Endothelial cell of hepatic sinusoid (primary cell): ENCODE measurements at regions not wholly inside any gene's neighbourhood (a gene's known extent, or its start where the extent isn't known, plus 50 kb on each side); places are given as distances from the start of the nearest gene placed in this dataset.
"Not testable (repeated sequence)": the region's sequence is repeated elsewhere in the genome, so short reads cannot be mapped to it uniquely, and the experiment has no call there.

ENCODE experiments used
- in situ Hi-C: cut with HindIII; loops from 2 replicates; pipeline ENCODE4 v1.10.0; 2017; ENCODE audit warnings: low sequenced_read_pairs

DNA sequence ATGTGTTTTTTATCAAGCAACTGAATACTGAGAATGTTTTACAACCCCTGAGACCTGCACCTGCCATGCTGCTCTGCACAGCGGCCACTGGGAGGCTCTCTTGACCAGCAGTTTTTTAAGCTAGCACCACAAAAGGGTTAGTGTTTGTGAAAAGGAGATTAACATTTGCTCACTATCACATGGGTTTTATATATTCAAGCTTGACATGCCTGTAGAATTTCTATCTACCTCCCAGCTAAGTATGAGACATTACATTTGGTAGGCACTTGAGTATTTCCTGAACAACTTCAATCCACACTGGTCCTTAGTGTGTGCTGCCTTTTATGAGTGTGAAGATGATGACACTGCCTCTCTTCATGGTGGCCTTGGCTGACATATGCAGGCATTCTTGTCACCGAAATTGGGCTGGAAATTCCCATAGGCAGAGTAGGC is 1238.9 kb downstream of the UQCRFS1 start:
- in situ Hi-C loops: no loop called here

DNA sequence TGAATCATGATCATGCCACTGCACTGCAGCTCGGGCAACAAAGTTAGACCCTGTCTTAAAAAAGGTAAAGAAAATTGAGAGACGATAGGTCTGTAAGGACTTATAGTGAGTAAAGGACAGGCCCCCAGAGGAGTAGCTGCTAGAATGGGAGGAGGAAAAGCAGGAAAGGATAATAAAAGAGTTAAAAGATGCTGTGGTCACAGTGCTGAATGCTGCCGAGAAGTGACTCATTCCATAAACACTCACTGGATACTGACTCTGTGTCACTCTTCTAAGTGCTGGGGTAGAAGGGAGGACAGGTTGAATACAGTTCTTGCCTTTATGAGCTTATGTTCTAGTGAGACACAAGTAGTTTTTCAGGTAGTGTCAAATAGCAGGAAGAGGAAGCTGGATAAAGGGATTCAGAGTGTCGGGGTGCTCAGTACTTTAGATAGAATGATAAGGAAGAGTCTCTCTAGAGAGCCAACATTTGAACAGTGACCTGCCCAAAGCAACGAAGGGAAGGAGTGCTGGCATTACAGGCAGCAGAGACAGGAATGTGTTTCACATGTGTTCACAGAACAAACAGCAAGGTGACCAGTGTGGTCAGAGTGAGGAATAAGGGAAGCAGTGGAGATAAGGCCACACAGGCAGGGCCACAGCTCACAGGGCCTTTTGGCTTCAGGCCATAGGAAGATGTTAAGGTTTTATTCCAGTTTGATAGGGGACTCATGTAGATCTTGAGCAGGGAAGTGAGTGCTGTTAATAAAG is 1240.5 kb downstream of the UQCRFS1 start:
- in situ Hi-C loops: no loop called here

DNA sequence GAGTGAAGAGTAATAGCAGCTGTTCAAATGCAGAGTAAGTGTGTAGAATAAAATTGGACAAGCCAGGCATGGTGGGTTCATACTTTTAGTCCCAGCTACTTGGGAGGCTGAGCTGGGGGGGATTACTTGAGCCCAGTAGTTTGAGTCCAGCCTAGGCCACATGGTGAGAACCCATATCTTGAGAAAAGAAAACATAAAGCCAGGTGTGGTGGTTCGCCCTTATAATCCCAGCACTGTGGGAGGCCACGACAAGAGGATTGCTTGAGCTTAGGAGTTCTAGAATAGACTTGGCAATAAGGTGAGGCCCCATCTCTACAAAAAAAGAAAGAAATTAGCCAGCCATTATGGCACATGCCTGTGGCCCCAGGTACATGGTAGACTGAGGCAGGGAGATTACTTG is 1241.1 kb downstream of the UQCRFS1 start:
- in situ Hi-C loops: no loop called here

DNA sequence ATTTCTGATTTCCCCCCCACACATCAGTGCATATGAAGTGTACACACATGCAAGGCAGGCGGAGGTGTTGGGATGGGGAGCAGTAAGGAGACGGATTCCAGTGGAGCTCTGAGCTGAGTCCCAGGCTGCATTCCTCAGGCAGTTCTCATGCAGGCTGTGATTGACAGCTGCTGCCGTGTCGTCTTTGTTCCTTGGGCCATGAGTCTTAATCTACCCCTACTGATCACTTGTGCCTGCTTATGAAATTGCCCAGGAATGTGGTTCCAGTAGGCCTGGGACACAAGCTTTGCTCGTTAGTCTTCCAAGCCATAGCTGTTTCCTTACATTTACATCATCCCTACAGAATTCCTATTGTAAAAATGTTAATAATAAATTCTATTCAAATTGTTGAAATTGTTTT is 1241.9 kb downstream of the UQCRFS1 start:
- in situ Hi-C loops: no loop called here

DNA sequence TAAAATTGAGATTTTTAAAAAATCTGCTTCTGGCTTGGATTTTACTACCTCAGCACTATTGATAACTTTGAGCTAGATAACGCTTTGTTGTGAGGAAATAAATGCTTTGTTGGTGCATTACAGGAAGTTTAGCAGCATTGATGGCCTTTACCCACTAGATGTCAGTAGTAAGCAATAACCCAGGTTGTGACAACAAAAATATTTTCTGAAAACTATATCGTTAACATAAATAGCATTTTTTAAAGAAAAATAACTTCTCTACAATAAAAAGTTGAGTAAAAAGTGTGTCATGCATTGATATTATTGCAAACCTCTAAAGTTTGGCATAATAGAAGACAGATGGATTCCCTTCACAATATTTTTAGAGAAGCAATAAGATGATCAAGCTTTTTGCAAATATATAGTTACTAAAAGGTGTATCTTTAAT is 1246.5 kb downstream of the UQCRFS1 start:
- in situ Hi-C loops: no loop called here

DNA sequence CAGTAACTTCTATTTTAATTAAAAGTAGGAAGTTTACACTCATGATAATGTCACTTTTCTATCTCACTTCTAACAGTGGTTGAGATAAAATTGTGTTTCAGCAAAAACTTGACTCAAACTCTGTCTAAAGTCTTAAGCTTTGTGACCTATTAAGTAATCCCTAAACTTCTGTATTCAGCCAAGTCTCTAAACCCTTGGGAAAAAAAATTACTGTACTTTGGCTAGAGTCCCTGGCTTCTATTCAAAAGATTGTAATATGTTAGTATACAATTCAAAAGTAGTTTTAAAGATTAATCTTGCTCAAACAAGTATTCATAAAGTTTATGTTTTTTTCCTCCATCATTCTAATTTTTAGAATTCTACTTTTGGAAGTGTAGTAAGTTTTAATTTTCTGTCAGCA is 1248.8 kb downstream of the UQCRFS1 start:
- in situ Hi-C loops: no loop called here

DNA sequence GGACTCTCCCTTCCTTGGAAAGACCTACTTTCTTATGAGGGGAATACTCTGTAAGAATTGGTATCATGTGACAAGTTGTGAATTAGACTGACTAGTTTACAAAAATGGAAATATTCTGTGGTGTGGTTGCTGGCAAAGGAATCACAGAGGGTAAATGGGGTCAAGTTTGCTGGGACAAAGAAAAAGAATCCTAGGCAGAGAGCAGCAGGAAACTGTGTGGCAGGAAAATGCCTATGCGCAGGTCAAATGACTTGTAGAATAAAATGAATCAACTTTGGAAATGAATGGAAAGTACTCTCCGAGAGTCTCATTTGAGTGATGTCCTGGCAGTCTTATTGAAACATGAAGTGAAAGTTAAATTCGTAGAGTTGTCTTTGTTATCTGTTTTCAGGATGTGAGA is 1250.7 kb downstream of the UQCRFS1 start:
- in situ Hi-C loops: no loop called here

DNA sequence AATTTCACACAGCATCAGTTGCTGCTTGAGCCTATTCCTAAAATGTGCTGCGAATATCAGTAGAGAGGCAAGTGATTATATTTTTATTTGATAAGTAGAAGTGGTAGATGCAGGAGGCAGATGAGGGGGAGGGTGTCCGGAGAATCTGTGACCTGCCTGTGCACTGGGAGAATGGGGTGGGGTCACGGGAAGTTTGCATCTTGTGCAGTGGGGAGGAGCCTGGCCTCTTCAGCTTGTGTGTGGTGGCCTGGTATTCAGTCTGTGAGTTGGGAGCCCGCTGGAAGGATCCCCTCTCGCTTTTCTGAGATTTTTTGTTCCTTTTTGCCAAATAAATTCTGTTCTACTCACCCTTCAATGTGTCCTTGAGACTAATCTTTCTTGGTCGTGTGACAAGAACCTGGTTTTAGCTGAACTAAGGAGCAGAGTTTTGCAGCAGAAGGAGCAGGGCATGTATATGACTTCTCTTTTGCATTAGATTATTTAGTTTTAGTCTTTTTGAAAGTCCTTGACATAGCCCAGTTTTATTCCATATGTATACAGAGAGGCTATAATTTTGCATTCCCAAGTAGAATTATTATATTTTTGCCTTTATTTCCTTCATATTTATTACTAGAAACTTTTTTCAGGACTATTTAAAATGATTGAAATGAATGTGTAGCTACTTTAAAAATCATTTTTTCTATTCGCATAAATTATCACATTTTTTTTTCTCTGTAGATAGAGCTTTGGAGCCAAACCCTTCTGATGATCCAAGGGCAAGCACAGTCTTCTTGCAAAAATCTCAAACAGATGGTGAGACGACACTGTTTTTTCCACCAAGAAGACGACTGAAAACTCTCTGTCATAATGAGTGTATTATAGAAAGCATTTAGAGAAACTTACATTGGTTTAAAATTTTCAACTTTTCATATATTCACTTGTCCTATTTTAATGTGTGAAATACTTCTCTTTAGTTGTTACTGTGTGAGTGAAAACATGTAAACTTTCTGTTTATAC is 1257.2 kb downstream of the UQCRFS1 start:
- in situ Hi-C loops: no loop called here

DNA sequence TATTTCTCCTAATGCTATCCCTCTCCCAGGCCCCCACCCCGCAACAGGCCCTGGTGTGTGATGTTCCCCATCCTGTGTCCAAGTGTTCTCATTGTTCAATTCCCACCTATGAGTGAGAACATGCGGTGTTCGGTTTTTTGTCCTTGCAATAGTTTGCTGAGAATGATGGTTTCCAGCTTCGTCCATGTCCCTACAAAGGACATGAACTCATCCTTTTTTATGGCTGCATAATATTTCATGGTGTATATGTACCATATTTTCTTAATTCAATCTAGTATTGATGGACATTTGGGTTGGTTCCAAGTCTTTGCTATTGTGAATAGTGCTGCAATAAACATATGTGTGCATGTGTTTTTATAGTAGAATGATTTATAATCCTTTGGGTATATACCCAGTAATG is 1270.3 kb downstream of the UQCRFS1 start:
- in situ Hi-C loops: not testable (repeated sequence)

DNA sequence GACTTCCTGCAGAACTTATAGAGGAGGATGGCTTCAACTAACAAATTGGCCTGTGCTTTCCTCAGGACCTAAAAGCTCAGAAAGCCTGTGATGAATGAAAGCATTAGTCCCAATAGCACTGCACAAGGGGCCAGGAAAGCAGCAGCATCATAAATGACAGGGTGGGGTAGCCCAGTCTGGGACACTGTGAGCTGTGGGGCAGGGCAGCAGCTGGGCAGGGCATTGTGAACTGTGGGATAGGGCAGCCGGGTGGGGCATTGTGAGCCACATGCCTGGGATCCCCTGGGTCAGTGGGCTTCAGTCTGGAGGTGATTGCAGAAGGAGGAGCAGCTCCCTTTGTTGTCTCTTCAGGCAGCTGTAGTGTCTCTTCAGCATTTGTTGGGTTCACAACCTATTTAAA is 1276.8 kb downstream of the UQCRFS1 start:
- in situ Hi-C loops: no loop called here

DNA sequence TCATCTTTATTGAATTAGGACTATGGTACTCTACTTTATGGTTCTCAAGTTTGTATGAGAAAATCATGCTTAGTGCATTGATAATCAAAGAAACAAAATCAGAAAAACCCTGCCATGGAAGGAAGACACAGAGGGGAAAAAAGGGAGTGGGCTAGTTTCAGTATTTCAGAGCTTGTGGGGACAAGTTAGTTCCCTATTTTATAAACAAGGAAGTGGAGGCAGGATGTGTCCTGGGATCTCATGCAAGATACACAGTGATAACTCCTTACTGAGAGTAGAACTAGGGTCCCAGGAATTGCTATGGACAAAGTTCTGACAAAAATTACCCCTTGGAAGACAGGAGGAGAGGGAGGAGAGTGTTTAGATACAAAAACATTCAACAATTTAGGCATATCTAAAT is 1277.3 kb downstream of the UQCRFS1 start:
- in situ Hi-C loops: no loop called here

DNA sequence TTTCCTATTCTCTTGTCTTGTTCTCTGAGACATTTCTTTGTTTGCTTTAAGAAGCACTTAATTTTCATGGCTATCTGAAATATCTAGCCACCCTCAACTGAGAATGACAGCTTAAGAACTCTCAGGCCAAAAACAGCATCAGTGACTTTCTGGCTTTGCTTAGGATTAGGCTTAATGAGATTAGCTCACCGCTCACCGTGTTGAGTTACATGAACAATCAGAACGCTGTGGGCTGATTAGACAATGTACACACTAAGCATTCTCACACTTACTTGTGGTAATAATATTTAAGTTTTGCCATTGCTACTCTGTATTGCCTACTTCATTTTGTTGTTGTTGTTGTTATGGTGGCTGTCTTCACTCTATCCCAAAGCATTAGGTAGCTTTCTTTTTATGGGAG is 1283.6 kb downstream of the UQCRFS1 start:
- in situ Hi-C loops: no loop called here

DNA sequence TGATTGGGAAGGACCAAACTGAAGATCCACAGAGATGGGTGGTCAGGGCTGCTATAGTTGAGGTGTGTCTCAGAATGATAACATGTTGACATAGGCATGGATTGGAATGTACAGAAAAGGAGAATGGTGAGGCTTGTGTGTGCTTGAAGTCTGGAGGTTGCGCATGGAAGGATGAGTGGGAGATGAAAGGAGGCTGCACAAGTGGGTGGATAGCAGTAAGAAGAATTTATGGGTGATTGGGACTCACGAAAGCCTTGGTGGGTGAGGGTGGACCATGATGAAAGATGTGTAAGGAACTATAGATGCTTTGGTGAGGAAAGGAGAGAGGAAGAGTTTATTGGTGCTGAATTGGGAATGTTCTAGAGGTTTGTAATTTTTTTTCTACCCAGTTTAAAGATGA is 1287.7 kb downstream of the UQCRFS1 start:
- in situ Hi-C loops: no loop called here

DNA sequence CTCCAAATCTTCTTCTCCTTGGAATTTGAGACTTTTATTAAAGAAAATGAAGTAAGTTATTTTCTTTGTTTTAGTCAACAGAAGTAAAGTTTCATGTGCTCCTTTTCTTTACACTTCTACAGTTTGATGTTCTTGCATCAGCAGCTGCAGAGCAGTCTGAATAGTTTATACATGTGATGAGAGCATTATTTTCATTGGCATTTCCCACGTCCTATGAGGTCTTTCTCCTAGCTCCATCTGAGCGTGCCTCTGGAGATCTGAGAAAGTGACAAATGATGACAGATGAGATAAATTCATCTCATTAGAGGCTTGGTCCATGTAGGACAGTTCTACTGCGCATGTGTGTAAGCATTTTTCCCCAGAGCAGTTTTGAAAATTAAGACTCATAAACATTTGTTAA is 1290.0 kb downstream of the UQCRFS1 start:
- in situ Hi-C loops: loop anchor here (5.0 kb wide), 1 partner anchor 51 kb away; no protein-coding TSS in a partner anchor

DNA sequence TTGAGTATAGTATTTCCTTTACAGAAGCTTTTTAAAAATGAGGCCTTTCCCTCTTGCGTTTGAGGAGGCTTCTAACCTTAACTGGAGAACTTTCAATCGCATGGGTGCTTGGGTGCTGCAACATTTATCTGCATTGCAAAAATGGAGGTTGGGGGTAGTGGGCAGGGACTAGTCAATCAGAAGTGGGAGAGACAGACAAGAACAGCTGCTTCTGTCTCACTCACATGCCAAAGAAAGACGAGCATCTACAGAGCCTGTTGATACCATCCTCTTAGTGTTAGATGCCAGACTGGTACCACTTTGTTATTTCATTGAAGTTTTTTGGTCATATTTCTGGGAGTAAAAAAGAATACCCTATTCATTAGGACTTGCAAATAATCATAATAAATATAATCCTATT is 1292.2 kb downstream of the UQCRFS1 start:
- in situ Hi-C loops: loop anchor here (5.0 kb wide), 1 partner anchor 48 kb away; no protein-coding TSS in a partner anchor

DNA sequence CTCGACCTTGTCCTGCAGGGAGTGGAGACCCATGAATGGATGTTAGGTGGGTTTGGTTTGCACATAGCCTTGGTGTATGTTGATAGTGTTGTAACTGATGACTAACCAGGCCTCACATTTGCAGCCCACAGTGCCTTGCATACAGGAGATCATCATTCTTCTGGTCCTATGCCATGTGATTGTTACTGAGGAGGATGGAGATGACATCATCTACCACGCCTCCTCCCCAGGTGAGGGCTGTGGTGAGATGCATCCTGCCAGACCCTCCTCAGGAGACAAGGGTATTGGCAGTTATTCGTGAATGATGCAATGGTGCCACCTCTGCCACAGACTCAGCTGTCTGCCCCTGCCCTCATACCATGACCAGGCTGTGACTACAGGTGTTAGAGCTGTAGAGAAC is 1294.1 kb downstream of the UQCRFS1 start:
- in situ Hi-C loops: no loop called here

DNA sequence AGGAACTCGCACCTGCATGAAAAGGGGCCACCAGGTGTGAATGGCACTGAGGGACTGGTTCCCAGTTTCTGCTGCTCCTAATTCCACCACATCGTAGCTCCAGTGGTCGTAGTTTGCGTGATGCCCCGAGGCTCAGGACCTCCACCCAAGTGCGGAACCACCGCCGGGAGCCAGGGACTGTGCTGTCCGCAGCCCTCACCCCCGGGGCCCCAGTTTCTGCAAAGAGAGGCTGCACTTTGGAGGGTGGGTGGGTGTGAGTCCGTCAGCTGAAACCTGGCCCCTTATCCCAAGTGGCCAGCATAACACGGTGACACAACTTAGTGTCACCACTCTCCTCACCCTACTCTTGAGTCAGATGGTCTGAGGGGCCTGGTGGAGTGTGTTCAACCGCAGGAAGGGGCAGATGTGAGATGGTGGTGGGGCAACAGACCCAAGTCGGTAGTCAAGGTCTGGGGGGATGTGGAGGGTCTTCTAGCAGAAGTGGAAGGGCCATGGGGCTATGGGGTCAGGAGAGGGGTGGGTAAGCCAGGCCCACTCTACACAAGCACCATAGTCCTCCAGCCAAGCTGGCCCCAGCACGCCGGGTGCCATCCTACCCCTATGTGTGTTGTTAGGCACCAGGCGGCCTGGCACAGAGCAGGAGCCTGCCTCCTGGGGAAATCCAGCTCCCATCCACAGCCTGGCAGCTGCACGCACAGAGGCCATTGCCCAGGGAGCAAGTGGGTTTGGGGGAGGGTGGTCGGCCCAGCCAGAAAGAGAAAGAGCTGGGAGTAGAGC is 1301.6 kb downstream of the UQCRFS1 start:
- in situ Hi-C loops: no loop called here

DNA sequence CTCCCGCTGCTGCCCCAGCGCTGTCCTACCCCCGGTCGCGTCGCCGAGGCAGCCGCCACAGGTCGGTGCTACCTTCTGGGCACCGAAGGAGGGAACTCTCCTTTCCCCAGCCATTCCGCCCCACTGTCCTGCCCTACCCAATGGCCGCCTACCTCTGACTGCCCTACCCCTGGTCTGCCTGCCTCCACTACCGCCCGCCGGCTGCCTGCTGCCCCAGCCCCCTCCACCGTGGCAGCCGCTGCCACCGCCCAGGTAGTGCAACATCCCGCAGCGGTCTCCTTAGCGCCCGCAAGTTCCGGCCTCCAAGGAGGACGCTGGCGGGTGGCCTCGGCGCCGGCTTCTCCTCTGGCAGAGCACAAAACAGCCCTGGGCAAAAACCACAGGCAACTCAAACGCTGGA is 1303.1 kb downstream of the UQCRFS1 start:
- in situ Hi-C loops: no loop called here

DNA sequence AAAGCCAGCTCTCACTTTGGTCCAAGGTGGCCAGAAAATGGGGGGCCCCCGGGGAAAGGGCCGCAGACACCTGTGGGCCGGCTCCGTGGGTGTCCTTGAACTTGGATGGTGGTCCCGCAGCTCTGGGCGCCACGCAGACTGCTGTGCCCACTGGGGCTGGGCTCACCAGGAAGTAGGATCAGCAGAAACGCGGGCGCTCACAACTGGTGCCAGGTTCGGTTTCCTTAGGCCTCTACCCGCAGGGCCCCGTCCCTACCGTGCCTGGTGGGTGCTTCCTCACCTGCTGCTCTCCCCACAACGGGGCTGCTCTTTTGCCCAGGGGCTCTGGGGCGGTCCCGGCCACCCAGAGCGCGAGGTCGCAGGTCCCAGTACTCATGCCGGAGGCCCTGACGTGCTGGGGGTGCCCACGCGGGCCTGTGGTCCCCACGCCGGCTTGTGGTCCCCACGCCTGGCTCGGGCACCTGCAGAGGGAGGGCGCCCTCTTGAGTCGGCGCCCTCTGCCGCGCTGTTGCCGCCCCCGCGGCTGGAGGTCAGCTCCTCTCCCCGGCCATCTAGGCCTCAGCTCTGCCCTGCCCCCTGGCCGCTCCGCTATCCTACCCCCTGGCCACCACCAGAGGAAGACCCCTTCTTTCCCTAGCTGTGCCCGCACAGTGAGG is 1303.6 kb downstream of the UQCRFS1 start:
- in situ Hi-C loops: no loop called here

DNA sequence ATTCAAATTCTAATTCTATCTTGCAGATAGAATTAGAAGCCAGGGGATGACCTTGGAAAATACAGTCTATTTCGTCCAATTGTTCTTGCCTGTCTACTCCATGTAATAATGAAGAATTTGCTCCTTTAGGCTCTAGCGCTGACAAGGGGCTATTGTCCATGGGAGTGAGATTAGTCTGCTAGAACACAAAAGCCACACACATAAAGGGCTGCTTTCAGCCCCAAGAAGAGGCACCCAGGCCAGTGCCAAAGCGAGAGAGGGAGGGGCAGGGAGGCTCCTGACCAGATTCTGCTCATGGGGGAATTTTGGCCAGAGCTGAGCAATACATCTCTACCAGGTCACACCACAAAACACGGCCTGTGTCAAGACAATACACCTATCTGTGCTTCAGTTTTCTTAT is 1306.9 kb downstream of the UQCRFS1 start:
- in situ Hi-C loops: no loop called here

DNA sequence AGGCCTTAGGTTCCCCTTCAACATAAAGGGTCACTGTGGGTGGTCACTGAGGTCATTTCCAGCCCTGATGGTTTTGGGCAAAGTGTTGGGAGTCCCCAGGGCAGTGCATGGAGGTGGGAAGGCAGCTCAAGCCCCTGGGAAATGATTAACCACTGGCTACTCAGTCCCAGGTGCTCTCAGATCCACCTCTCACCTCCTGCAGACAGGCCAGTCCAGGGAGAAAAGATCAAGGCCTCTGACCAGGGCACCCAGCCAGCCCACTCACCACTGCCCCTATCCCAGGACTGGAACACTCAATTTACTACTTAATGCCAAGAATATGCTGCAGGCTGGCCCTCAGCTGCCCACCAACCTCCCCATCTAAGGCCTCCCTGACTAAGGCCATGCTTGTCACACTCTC is 1307.9 kb downstream of the UQCRFS1 start:
- in situ Hi-C loops: no loop called here
